DND-41 (cell line): ENCODE measurements at regions not wholly inside any gene's neighbourhood (a gene's known extent, or its start where the extent isn't known, plus 50 kb on each side); places are given as distances from the start of the nearest gene placed in this dataset.

ENCODE experiments used
- EZH2 ChIP-seq: IDR thresholded peaks from 3 replicates; pipeline ENCODE4 v1.6.1; 2012; ENCODE audit warnings: borderline replicate concordance, low read depth, mild to moderate bottlenecking, moderate library complexity, low read length, inconsistent platforms; ENCODE audit not compliant: severe bottlenecking
- TF ChIP-seq, protein P1 (sequence below): IDR thresholded peaks from 2 replicates; pipeline ENCODE4 v1.5.1; 2012; ENCODE audit warnings: borderline replicate concordance, low read length, moderate library complexity, mild to moderate bottlenecking; ENCODE audit not compliant: poor library complexity, severe bottlenecking; ENCODE audit errors: extremely low read depth

DNA sequence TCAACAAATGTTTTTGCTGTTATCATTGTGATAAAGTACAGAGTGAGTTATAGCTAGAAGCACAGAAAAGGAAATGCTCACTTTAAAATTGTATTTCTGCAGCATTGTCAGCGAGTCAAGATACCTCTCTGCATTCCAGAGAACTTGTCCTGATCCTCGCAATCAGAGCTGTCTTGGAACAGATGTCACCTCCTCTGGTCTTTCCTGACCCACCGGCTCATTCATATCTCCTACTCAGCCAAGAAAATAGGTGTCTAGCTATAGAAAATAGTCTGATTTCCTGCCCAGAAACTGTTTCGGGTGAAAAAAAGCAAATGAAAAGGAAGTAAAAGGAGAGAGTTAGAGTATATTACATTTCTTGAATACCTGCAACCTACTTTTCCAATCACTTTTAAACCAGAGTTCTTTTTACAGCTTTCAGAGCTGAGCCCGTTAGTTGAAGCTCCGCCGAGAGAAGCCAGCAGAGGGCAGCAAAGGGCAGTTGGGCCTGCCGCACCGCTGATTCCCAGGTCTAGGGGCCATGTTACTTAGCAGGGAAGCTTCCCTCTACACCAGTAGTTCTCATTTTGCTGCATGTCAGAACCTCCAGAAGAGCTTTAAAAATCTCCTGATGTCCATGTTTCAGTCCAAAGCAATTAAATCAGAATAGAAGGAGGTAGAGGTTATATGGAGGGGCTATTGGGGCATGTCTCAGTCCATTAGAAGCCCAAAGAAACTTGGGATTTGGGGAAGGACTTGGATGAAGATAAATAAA is 185.7 kb upstream of the THRB start:
- TF ChIP-seq, protein P1, sequence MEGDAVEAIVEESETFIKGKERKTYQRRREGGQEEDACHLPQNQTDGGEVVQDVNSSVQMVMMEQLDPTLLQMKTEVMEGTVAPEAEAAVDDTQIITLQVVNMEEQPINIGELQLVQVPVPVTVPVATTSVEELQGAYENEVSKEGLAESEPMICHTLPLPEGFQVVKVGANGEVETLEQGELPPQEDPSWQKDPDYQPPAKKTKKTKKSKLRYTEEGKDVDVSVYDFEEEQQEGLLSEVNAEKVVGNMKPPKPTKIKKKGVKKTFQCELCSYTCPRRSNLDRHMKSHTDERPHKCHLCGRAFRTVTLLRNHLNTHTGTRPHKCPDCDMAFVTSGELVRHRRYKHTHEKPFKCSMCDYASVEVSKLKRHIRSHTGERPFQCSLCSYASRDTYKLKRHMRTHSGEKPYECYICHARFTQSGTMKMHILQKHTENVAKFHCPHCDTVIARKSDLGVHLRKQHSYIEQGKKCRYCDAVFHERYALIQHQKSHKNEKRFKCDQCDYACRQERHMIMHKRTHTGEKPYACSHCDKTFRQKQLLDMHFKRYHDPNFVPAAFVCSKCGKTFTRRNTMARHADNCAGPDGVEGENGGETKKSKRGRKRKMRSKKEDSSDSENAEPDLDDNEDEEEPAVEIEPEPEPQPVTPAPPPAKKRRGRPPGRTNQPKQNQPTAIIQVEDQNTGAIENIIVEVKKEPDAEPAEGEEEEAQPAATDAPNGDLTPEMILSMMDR = peak; percentile 85
- TF ChIP-seq EZH2 = no peak
